ENCODE measurements at regions not wholly inside any gene's neighbourhood (a gene's known extent, or its start where the extent isn't known, plus 50 kb on each side); places are given as distances from the start of the nearest gene placed in this dataset.
A peak's percentile ranks its signal among the peaks of the same experiment; 100 is the strongest.

- Histone ChIP-seq H3K9me3 (ENCODE audit: control insufficient read depth, low read length) (no peaks in the 10 kb centered on the region), H3K27me3 (replicated peaks; ENCODE audit: control insufficient read depth, insufficient read depth, low read length) (no peaks in the 10 kb centered on the region), H3K4me3 (ENCODE audit: low read length) (no peak overlapping the region), H3K36me3 (ENCODE audit: control insufficient read depth, insufficient read depth, low read length, severe bottlenecking) (no peaks in the 10 kb centered on the region), H3K4me1 (ENCODE audit: control insufficient read depth, insufficient read depth, low read length) (no peaks in the 10 kb centered on the region), H3K9ac (ENCODE audit: low read length) (no peak overlapping the region)
- no peak for DNase-seq (ENCODE audit: low read depth)
These were observed 461.0 kb downstream of the TBC1D32 start for GRCh38 chr6:120873125-120873865.

GRCh38 chr6:120872262-120872578 lies 462.1 kb downstream of the TBC1D32 start:
- H3K27me3 ChIP-seq (replicated peaks; ENCODE audit: control insufficient read depth, insufficient read depth, low read length), result no peaks in the 10 kb centered on the region
- H3K4me3 ChIP-seq (ENCODE audit: low read length), result no peak overlapping the region
- H3K36me3 ChIP-seq (ENCODE audit: control insufficient read depth, insufficient read depth, low read length, severe bottlenecking), result no peaks in the 10 kb centered on the region
- DNase-seq (ENCODE audit: low read depth), result no peak
- H3K9me3 ChIP-seq (ENCODE audit: control insufficient read depth, low read length), result no peaks in the 10 kb centered on the region
- no peaks in the 10 kb centered on the region for H3K4me1 ChIP-seq (ENCODE audit: control insufficient read depth, insufficient read depth, low read length)
- no peak overlapping the region for H3K9ac ChIP-seq (ENCODE audit: low read length)

GRCh38 chr6:120871416-120872261 lies 462.6 kb downstream of the TBC1D32 start:
- no peaks in the 10 kb centered on the region for H3K9me3 ChIP-seq (ENCODE audit: control insufficient read depth, low read length)
- no peak for DNase-seq (ENCODE audit: low read depth)
- no peak overlapping the region for H3K4me3 ChIP-seq (ENCODE audit: low read length)
- no peaks in the 10 kb centered on the region for H3K27me3 ChIP-seq (replicated peaks; ENCODE audit: control insufficient read depth, insufficient read depth, low read length)
- no peaks in the 10 kb centered on the region for H3K36me3 ChIP-seq (ENCODE audit: control insufficient read depth, insufficient read depth, low read length, severe bottlenecking)
- H3K9ac ChIP-seq (ENCODE audit: low read length), result no peak overlapping the region
- H3K4me1 ChIP-seq (ENCODE audit: control insufficient read depth, insufficient read depth, low read length), result no peaks in the 10 kb centered on the region

GRCh38 chr6:120869397-120869796 lies 464.9 kb downstream of the TBC1D32 start:
- H3K27me3 ChIP-seq (replicated peaks; ENCODE audit: control insufficient read depth, insufficient read depth, low read length), result no peaks in the 10 kb centered on the region
- no peaks in the 10 kb centered on the region for H3K36me3 ChIP-seq (ENCODE audit: control insufficient read depth, insufficient read depth, low read length, severe bottlenecking)
- H3K9me3 ChIP-seq (ENCODE audit: control insufficient read depth, low read length), result no peaks in the 10 kb centered on the region
- no peaks in the 10 kb centered on the region for H3K4me1 ChIP-seq (ENCODE audit: control insufficient read depth, insufficient read depth, low read length)
- no peak overlapping the region for H3K4me3 ChIP-seq (ENCODE audit: low read length)
- peak; percentile 2 for DNase-seq (ENCODE audit: low read depth)
- H3K9ac ChIP-seq (ENCODE audit: low read length), result no peak overlapping the region

GRCh38 chr6:120857422-120857821 lies 476.9 kb downstream of the TBC1D32 start:
- no peaks in the 10 kb centered on the region for H3K36me3 ChIP-seq (ENCODE audit: control insufficient read depth, insufficient read depth, low read length, severe bottlenecking)
- DNase-seq (ENCODE audit: low read depth), result no peak
- H3K4me1 ChIP-seq (ENCODE audit: control insufficient read depth, insufficient read depth, low read length), result no peaks in the 10 kb centered on the region
- H3K9me3 ChIP-seq (ENCODE audit: control insufficient read depth, low read length), result no peaks in the 10 kb centered on the region
- no peaks in the 10 kb centered on the region for H3K27me3 ChIP-seq (replicated peaks; ENCODE audit: control insufficient read depth, insufficient read depth, low read length)
- no peak overlapping the region for H3K9ac ChIP-seq (ENCODE audit: low read length)
- H3K4me3 ChIP-seq (ENCODE audit: low read length), result no peak overlapping the region

GRCh38 chr6:120854583-120854982 lies 479.7 kb downstream of the TBC1D32 start:
- no peak for DNase-seq (ENCODE audit: low read depth)
- Histone ChIP-seq H3K9ac (ENCODE audit: low read length) (no peak overlapping the region), H3K4me3 (ENCODE audit: low read length) (no peak overlapping the region), H3K36me3 (ENCODE audit: control insufficient read depth, insufficient read depth, low read length, severe bottlenecking) (no peaks in the 10 kb centered on the region), H3K9me3 (ENCODE audit: control insufficient read depth, low read length) (no peaks in the 10 kb centered on the region), H3K4me1 (ENCODE audit: control insufficient read depth, insufficient read depth, low read length) (no peaks in the 10 kb centered on the region), H3K27me3 (replicated peaks; ENCODE audit: control insufficient read depth, insufficient read depth, low read length) (no peaks in the 10 kb centered on the region)

- Histone ChIP-seq H3K4me3 (ENCODE audit: low read length) (no peak overlapping the region), H3K27me3 (replicated peaks; ENCODE audit: control insufficient read depth, insufficient read depth, low read length) (no peaks in the 10 kb centered on the region), H3K9me3 (ENCODE audit: control insufficient read depth, low read length) (no peaks in the 10 kb centered on the region), H3K4me1 (ENCODE audit: control insufficient read depth, insufficient read depth, low read length) (no peaks in the 10 kb centered on the region), H3K36me3 (ENCODE audit: control insufficient read depth, insufficient read depth, low read length, severe bottlenecking) (no peaks in the 10 kb centered on the region), H3K9ac (ENCODE audit: low read length) (no peak overlapping the region)
- DNase-seq (ENCODE audit: low read depth), result no peak
These were observed 480.8 kb downstream of the TBC1D32 start for GRCh38 chr6:120853489-120853888.

- no peaks in the 10 kb centered on the region for H3K36me3 ChIP-seq (ENCODE audit: control insufficient read depth, insufficient read depth, low read length, severe bottlenecking)
- no peaks in the 10 kb centered on the region for H3K9me3 ChIP-seq (ENCODE audit: control insufficient read depth, low read length)
- H3K9ac ChIP-seq (ENCODE audit: low read length), result no peak overlapping the region
- H3K4me1 ChIP-seq (ENCODE audit: control insufficient read depth, insufficient read depth, low read length), result no peaks in the 10 kb centered on the region
- no peak overlapping the region for H3K4me3 ChIP-seq (ENCODE audit: low read length)
- DNase-seq (ENCODE audit: low read depth), result no peak
- H3K27me3 ChIP-seq (replicated peaks; ENCODE audit: control insufficient read depth, insufficient read depth, low read length), result no peaks in the 10 kb centered on the region
These were observed 481.9 kb downstream of the TBC1D32 start for GRCh38 chr6:120852293-120852849.

GRCh38 chr6:120826253-120826652 lies 508.0 kb downstream of the TBC1D32 start:
- Histone ChIP-seq H3K36me3 (ENCODE audit: control insufficient read depth, insufficient read depth, low read length, severe bottlenecking) (no peaks in the 10 kb centered on the region), H3K9ac (ENCODE audit: low read length) (no peak overlapping the region), H3K9me3 (ENCODE audit: control insufficient read depth, low read length) (no peaks in the 10 kb centered on the region), H3K27me3 (replicated peaks; ENCODE audit: control insufficient read depth, insufficient read depth, low read length) (no peaks in the 10 kb centered on the region), H3K4me1 (ENCODE audit: control insufficient read depth, insufficient read depth, low read length) (no peaks in the 10 kb centered on the region), H3K4me3 (ENCODE audit: low read length) (no peak overlapping the region)
- peak; percentile 9 for DNase-seq (ENCODE audit: low read depth)

GRCh38 chr6:120816794-120817193 lies 517.5 kb downstream of the TBC1D32 start:
- Histone ChIP-seq H3K9ac (ENCODE audit: low read length) (no peak overlapping the region), H3K4me1 (ENCODE audit: control insufficient read depth, insufficient read depth, low read length) (no peaks in the 10 kb centered on the region), H3K36me3 (ENCODE audit: control insufficient read depth, insufficient read depth, low read length, severe bottlenecking) (no peaks in the 10 kb centered on the region), H3K9me3 (ENCODE audit: control insufficient read depth, low read length) (no peaks in the 10 kb centered on the region), H3K27me3 (replicated peaks; ENCODE audit: control insufficient read depth, insufficient read depth, low read length) (no peaks in the 10 kb centered on the region), H3K4me3 (ENCODE audit: low read length) (no peak overlapping the region)
- no peak for DNase-seq (ENCODE audit: low read depth)

- Histone ChIP-seq H3K9me3 (ENCODE audit: control insufficient read depth, low read length) (no peaks in the 10 kb centered on the region), H3K4me3 (ENCODE audit: low read length) (no peak overlapping the region), H3K4me1 (ENCODE audit: control insufficient read depth, insufficient read depth, low read length) (no peaks in the 10 kb centered on the region), H3K27me3 (replicated peaks; ENCODE audit: control insufficient read depth, insufficient read depth, low read length) (no peaks in the 10 kb centered on the region), H3K9ac (ENCODE audit: low read length) (no peak overlapping the region), H3K36me3 (ENCODE audit: control insufficient read depth, insufficient read depth, low read length, severe bottlenecking) (no peaks in the 10 kb centered on the region)
- DNase-seq (ENCODE audit: low read depth), result no peak
These were observed 529.0 kb downstream of the TBC1D32 start for GRCh38 chr6:120805276-120805675.

Measured in adipocyte (in vitro differentiated cells).